ENCODE measurements at regions not wholly inside any gene's neighbourhood (a gene's known extent, or its start where the extent isn't known, plus 50 kb on each side); places are given as distances from the start of the nearest gene placed in this dataset.

- Mint-ChIP-seq H3K4me3 (ENCODE audit: unreplicated experiment) (no peak overlapping the region), H3K27ac (ENCODE audit: unreplicated experiment) (no peak overlapping the region), H3K4me1 (ENCODE audit: low read depth) (no peaks in the 10 kb centered on the region), H3K27me3 (ENCODE audit: low read depth) (no peaks in the 10 kb centered on the region), H3K9me3 (ENCODE audit: low read depth) (peaks cover 4% of the 10 kb centered on the region), H3K36me3 (ENCODE audit: low read depth) (no peaks in the 10 kb centered on the region)
- no peak for DNase-seq (ENCODE audit: low spot score)
- no peak for TF ChIP-seq CTCF (IDR thresholded peaks at IDR 0.05)
Measured at GRCh38 chr2:122433123-122433754, 677.8 kb downstream of the TSN start.

- Mint-ChIP-seq H3K4me1 (ENCODE audit: low read depth) (no peaks in the 10 kb centered on the region), H3K36me3 (ENCODE audit: low read depth) (no peaks in the 10 kb centered on the region), H3K4me3 (ENCODE audit: unreplicated experiment) (no peak overlapping the region), H3K27me3 (ENCODE audit: low read depth) (peaks cover 2% of the 10 kb centered on the region), H3K9me3 (ENCODE audit: low read depth) (peaks cover 6% of the 10 kb centered on the region), H3K27ac (ENCODE audit: unreplicated experiment) (no peak overlapping the region)
- no peak for DNase-seq (ENCODE audit: low spot score)
- no peak for TF ChIP-seq CTCF (IDR thresholded peaks at IDR 0.05)
Measured at GRCh38 chr2:122445003-122445402, 689.6 kb downstream of the TSN start.

- H3K4me1 Mint-ChIP-seq (ENCODE audit: low read depth), result no peaks in the 10 kb centered on the region
- H3K27me3 Mint-ChIP-seq (ENCODE audit: low read depth), result peaks cover 2% of the 10 kb centered on the region
- TF ChIP-seq CTCF (IDR thresholded peaks at IDR 0.05), result no peak
Measured at GRCh38 chr2:122446761-122447160, 691.3 kb downstream of the TSN start.

GRCh38 chr2:122447237-122447636 lies 691.8 kb downstream of the TSN start:
- Mint-ChIP-seq H3K27ac (ENCODE audit: unreplicated experiment) (no peak overlapping the region), H3K9me3 (ENCODE audit: low read depth) (peaks cover 14% of the 10 kb centered on the region), H3K36me3 (ENCODE audit: low read depth) (peaks cover 1% of the 10 kb centered on the region), H3K4me1 (ENCODE audit: low read depth) (no peaks in the 10 kb centered on the region), H3K4me3 (ENCODE audit: unreplicated experiment) (no peak overlapping the region), H3K27me3 (ENCODE audit: low read depth) (peaks cover 2% of the 10 kb centered on the region)
- no peak for TF ChIP-seq CTCF (IDR thresholded peaks at IDR 0.05)
- DNase-seq (ENCODE audit: low spot score), result no peak

More at GRCh38 chr2:122446761-122447160, 691.3 kb downstream of the TSN start:
- Mint-ChIP-seq H3K36me3 (ENCODE audit: low read depth) (peaks cover 1% of the 10 kb centered on the region), H3K4me3 (ENCODE audit: unreplicated experiment) (no peak overlapping the region), H3K27ac (ENCODE audit: unreplicated experiment) (no peak overlapping the region), H3K9me3 (ENCODE audit: low read depth) (peaks cover 14% of the 10 kb centered on the region)
- DNase-seq (ENCODE audit: low spot score), result no peak

GRCh38 chr2:122451040-122451439 lies 695.6 kb downstream of the TSN start:
- H3K4me3 Mint-ChIP-seq (ENCODE audit: unreplicated experiment), result no peak overlapping the region
- no peaks in the 10 kb centered on the region for H3K4me1 Mint-ChIP-seq (ENCODE audit: low read depth)
- H3K9me3 Mint-ChIP-seq (ENCODE audit: low read depth), result peaks cover 29% of the 10 kb centered on the region
- peaks cover 2% of the 10 kb centered on the region for H3K27me3 Mint-ChIP-seq (ENCODE audit: low read depth)
- DNase-seq (ENCODE audit: low spot score), result no peak
- H3K27ac Mint-ChIP-seq (ENCODE audit: unreplicated experiment), result no peak overlapping the region
- peaks cover 3% of the 10 kb centered on the region for H3K36me3 Mint-ChIP-seq (ENCODE audit: low read depth)
- peak; percentile 70 for TF ChIP-seq CTCF (IDR thresholded peaks at IDR 0.05)

All from chondrocyte (in vitro differentiated cells).